CD14-positive monocyte (primary cell): ENCODE measurements at regions not wholly inside any gene's neighbourhood (a gene's known extent, or its start where the extent isn't known, plus 50 kb on each side); places are given as distances from the start of the nearest gene placed in this dataset.

Experiments used
- DNase-seq, 3 donors: peaks; one replicate each; pipeline ENCODE4 v3.0.0-alpha.2; 2011 to 2022
- H2AFZ ChIP-seq: 2 replicates; pipeline ENCODE4 v1.6.0; 2012; ENCODE audit warnings: mild to moderate bottlenecking, low read depth, low read length, inconsistent platforms; ENCODE audit not compliant: insufficient read depth, poor library complexity, severe bottlenecking
- H3K27ac ChIP-seq, 2 donors: 1 replicate in 1 of 2; 2 replicates in 1 of 2; pipeline ENCODE4 v1.5.1; 2012 to 2013; ENCODE audit warnings: low read length in 2 of 2, control low read depth in 1 of 2, inconsistent platforms in 1 of 2, low read depth in 1 of 2, mild to moderate bottlenecking in 1 of 2
- H3K27me3 ChIP-seq, 2 donors: one replicate each; pipeline versions ENCODE4 v1.6.0 to v1.6.1; 2011 to 2013; ENCODE audit warnings: low read length in 2 of 2; ENCODE audit not compliant: control insufficient read depth in 2 of 2, insufficient read depth in 2 of 2
- H3K36me3 ChIP-seq, 2 donors: replicated peaks in 1 of 2; 1 replicate in 1 of 2; 2 replicates in 1 of 2; pipeline versions ENCODE4 v1.5.1 to v1.6.1; 2012 to 2013; ENCODE audit warnings: low read length in 2 of 2, control low read depth in 1 of 2, inconsistent platforms in 1 of 2, mild to moderate bottlenecking in 1 of 2; ENCODE audit not compliant: insufficient read depth in 2 of 2, control insufficient read depth in 1 of 2
- H3K4me1 ChIP-seq, 2 donors: 1 replicate in 1 of 2; 2 replicates in 1 of 2; pipeline versions ENCODE4 v1.5.1 to v1.6.1; 2012 to 2013; ENCODE audit warnings: low read length in 2 of 2, control low read depth in 1 of 2, inconsistent platforms in 1 of 2, mild to moderate bottlenecking in 1 of 2, moderate library complexity in 1 of 2; ENCODE audit not compliant: insufficient read depth in 2 of 2, control insufficient read depth in 1 of 2
- H3K4me2 ChIP-seq: replicated peaks from 2 replicates; pipeline ENCODE3; 2012; ENCODE audit warnings: low read length, moderate library complexity, mild to moderate bottlenecking; ENCODE audit not compliant: poor library complexity, severe bottlenecking; ENCODE audit errors: extremely low read depth
- H3K4me3 ChIP-seq, 3 experiments: fragments of 200-600 bp in 1 of 3; sonication (generic) in 1 of 3; replicated peaks in 1 of 3; 1 replicate in 2 of 3; 2 replicates in 1 of 3; pipeline ENCODE4 v1.5.1; 2011 to 2013; ENCODE audit warnings: low read length in 3 of 3, mild to moderate bottlenecking in 3 of 3, control low read depth in 2 of 3, low read depth in 2 of 3, inconsistent platforms in 1 of 3, moderate library complexity in 1 of 3
- H3K79me2 ChIP-seq: 2 replicates; pipeline ENCODE4 v1.6.0; 2012; ENCODE audit warnings: mild to moderate bottlenecking, control low read depth, inconsistent platforms, low read length, moderate library complexity; ENCODE audit not compliant: insufficient read depth
- H3K9ac ChIP-seq: 2 replicates; pipeline ENCODE4 v1.6.0; 2017; ENCODE audit warnings: low read length, mild to moderate bottlenecking; ENCODE audit not compliant: insufficient read depth, poor library complexity, severe bottlenecking
- H3K9me3 ChIP-seq, 2 donors: replicated peaks in 1 of 2; 1 replicate in 1 of 2; 2 replicates in 1 of 2; pipeline versions ENCODE4 v1.5.1 to v1.6.1; 2012 to 2013; ENCODE audit warnings: low read length in 2 of 2, control low read depth in 1 of 2; ENCODE audit not compliant: control insufficient read depth in 1 of 2, insufficient read depth in 1 of 2
- H4K20me1 ChIP-seq: 2 replicates; pipeline ENCODE4 v1.6.0; 2012; ENCODE audit warnings: mild to moderate bottlenecking, low read length, control low read depth, moderate library complexity; ENCODE audit not compliant: insufficient read depth
- H3K27ac Mint-ChIP-seq, 7 donors: one replicate each; pipeline ENCODE4 v1.8.0; 2020; ENCODE audit warnings: mild to moderate bottlenecking in 7 of 7, mixed read lengths in 7 of 7, moderate library complexity in 6 of 7, inconsistent platforms in 2 of 7
- H3K27me3 Mint-ChIP-seq, 3 donors: one replicate each; pipeline ENCODE4 v1.8.0; 2021 to 2022; ENCODE audit warnings: low read depth in 3 of 3, mild to moderate bottlenecking in 3 of 3, mixed read lengths in 3 of 3, moderate library complexity in 3 of 3, inconsistent platforms in 1 of 3
- H3K36me3 Mint-ChIP-seq, 2 donors: one replicate each; pipeline ENCODE4 v1.8.0; 2020; ENCODE audit warnings: mixed read lengths in 2 of 2, inconsistent platforms in 1 of 2, mild to moderate bottlenecking in 1 of 2
- H3K4me1 Mint-ChIP-seq: one replicate; pipeline ENCODE4 v1.8.0; 2020; ENCODE audit warnings: mild to moderate bottlenecking, mixed read lengths
- H3K4me3 Mint-ChIP-seq, 2 donors: one replicate each; pipeline ENCODE4 v1.8.0; 2020; ENCODE audit warnings: mild to moderate bottlenecking in 2 of 2, mixed read lengths in 2 of 2, moderate library complexity in 1 of 2
- H3K9me3 Mint-ChIP-seq, 7 donors: one replicate each; pipeline ENCODE4 v1.8.0; 2020 to 2022; ENCODE audit warnings: mixed read lengths in 7 of 7, mild to moderate bottlenecking in 6 of 7, moderate library complexity in 6 of 7, inconsistent platforms in 2 of 7
- CTCF ChIP-seq: fragments of 200-600 bp; IDR thresholded peaks from one replicate; pipeline ENCODE4 v1.8.0; 2022; ENCODE audit warnings: antibody characterized with exemption, mild to moderate bottlenecking
- WGBS: methylation state at CpG from one replicate; pipeline ENCODE4 v1.1.5; 2013; ENCODE audit warnings: missing lambda C conversion rate; ENCODE audit not compliant: insufficient coverage; 5-methylcytosine and 5-hydroxymethylcytosine counted together
- intact Hi-C, 2 donors: fragments of 100-400 bp; cut with micrococcal nuclease; formaldehyde crosslinking; loops; one replicate each; pipeline versions ENCODE4 v1.15.0 to v1.15.1; 2023

DNA sequence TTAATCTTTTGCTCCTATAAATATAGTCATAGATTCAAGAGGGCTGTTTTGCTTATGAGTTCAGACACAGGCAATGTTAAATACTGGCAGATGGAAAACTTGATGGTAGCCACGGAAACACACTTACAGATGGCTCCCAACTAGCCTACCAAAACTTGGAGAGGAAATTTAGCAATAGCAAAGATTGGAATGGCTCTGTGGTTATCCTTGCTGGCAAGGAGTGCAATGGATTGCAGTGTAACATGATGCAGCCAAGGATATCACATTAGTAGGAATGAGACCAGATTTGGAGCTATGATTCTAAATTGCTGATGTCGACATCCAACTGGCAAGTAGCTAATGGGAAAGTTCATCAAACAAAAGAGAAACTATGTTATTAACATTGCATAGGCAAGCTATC lies 791.0 kb upstream of the DIAPH2 start:
- Mint-ChIP-seq H3K9me3 (no peaks in the 10 kb centered on the region), H3K27me3 (peaks cover 0 to 3% (median 0%) of the 10 kb centered on the region in 3 donors), H3K4me1 (no peaks in the 10 kb centered on the region), H3K27ac (no peak overlapping the region), H3K36me3 (no peaks in the 10 kb centered on the region), H3K4me3 (no peak overlapping the region)
- TF ChIP-seq CTCF: no peak
- WGBS: no CpG with 5 or more reads among the region's 2 CpGs
- Histone ChIP-seq H3K9me3 (no peaks in the 10 kb centered on the region), H3K36me3 (no peaks in the 10 kb centered on the region), H3K4me2 (no peak overlapping the region), H3K9ac (no peak overlapping the region), H3K4me1 (no peaks in the 10 kb centered on the region), H3K27me3 (no peaks in the 10 kb centered on the region), H3K79me2 (no peaks in the 10 kb centered on the region), H3K4me3 (no peak overlapping the region), H2AFZ (no peak overlapping the region), H3K27ac (no peak overlapping the region), H4K20me1 (no peaks in the 10 kb centered on the region)
- DNase-seq: no peak
- intact Hi-C loops: no loop called here

DNA sequence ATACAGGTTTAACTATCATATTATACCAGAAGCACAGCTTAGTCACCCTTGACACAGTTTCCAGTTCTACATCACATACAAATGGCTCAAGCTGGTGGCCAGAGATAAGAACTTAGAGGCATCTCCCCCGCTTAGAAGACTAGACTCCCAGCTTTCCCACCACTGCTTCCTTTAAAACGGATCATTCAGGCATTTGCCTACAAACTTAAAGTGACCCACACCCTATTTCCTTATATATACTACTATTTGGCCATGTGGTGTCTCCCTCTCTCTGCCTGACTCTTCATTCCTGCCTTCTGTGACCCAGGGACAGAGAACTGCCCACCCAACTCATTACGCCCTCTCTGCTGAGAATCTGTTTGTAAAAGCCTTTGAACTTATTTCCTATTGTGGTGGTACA lies 781.2 kb upstream of the DIAPH2 start:
- Mint-ChIP-seq H3K4me3 (no peak overlapping the region), H3K27ac (no peak overlapping the region), H3K9me3 (peaks cover 0 to 3% (median 0%) of the 10 kb centered on the region in 7 donors), H3K36me3 (no peaks in the 10 kb centered on the region), H3K4me1 (no peaks in the 10 kb centered on the region), H3K27me3 (peaks cover 0 to 2% (median 0%) of the 10 kb centered on the region in 3 donors)
- no peak for DNase-seq
- TF ChIP-seq CTCF: no peak
- H3K27ac ChIP-seq: no peak overlapping the region
- H4K20me1 ChIP-seq: no peaks in the 10 kb centered on the region
- no peaks in the 10 kb centered on the region for H3K79me2 ChIP-seq
- H3K4me1 ChIP-seq: no peaks in the 10 kb centered on the region
- no CpG with 5 or more reads among the region's 3 CpGs for WGBS
- H3K4me3 ChIP-seq: no peak overlapping the region
- H2AFZ ChIP-seq: no peak overlapping the region
- H3K27me3 ChIP-seq: no peaks in the 10 kb centered on the region
- no peaks in the 10 kb centered on the region for H3K9me3 ChIP-seq
- intact Hi-C loops: no loop called here
- no peaks in the 10 kb centered on the region for H3K36me3 ChIP-seq
- H3K4me2 ChIP-seq: no peak overlapping the region
- no peak overlapping the region for H3K9ac ChIP-seq
